ENCODE measurements at regions not wholly inside any gene's neighbourhood (a gene's known extent, or its start where the extent isn't known, plus 50 kb on each side); places are given as distances from the start of the nearest gene placed in this dataset.

DNA sequence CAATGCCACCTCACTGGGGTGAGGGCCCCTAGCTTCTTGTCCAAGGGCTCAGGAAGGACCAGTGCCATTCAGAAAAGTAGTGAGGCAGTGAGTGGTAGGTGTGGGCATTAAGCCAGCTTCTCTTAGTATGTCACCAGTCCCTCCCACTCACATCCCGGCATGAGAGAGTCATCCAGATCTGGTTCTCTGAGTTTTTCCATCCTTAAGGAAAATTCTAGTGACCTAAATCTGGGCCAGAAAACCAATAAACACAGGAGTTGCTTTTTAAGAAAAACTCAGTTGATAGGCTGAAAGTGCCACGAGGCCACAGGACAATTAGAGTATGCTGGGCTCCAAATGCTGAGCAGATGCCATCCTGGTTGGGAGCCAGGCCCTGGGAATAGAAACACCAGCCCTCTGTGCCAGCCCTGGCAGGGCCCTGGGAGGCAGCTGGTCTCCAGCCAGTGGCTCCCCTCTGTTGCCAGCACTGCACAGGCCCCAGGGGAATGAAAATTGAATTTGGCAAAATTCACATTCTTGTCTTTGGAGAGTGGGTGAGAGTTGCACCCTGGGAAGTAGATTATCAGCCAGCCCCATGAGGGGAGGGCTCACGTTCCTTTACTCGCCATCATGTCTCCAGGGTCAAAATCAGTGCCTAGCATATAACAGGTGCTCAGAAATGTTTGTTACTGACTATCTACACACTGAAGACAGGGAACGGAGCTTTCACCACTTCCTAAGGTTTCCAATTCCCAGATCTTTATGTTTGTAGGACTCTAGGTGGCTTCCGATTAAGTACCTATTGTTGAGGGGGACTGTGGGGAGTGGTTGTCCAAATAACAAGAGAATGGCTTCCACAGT lies 52.8 kb downstream of the FAM43A start:
- no peak for TF ChIP-seq POLR2AphosphoS5 (IDR thresholded peaks at IDR 0.05; ENCODE audit: borderline replicate concordance, low read depth, low read length)
- TF ChIP-seq EZH2 (IDR thresholded peaks at IDR 0.05), result no peak
- no peak for TF ChIP-seq FOXP2 (optimal IDR thresholded peaks at IDR 0.05; ENCODE audit: control extremely low read depth, extremely low read length, insufficient read depth)

All from SK-N-MC (cell line).